Transverse colon (tissue), 4 donors: ENCODE measurements at regions not wholly inside any gene's neighbourhood (a gene's known extent, or its start where the extent isn't known, plus 50 kb on each side); places are given as distances from the start of the nearest gene placed in this dataset.

Experiments
- DNase-seq: peaks from one replicate; pipeline ENCODE4 v3.0.0-alpha.2; 2019
- H3K27ac ChIP-seq, 4 donors: fragments of 200-600 bp; sonication (generic); 2 replicates each; pipeline ENCODE4 v1.5.1; 2016 to 2018; ENCODE audit warnings: inconsistent platforms in 4 of 4
- H3K27me3 ChIP-seq: fragments of 200-600 bp; sonication (generic); 2 replicates; pipeline ENCODE4 v1.5.1; 2017; ENCODE audit warnings: inconsistent platforms
- H3K36me3 ChIP-seq, 4 donors: fragments of 200-600 bp; sonication (generic); 2 replicates each; pipeline ENCODE4 v1.5.1; 2017 to 2019; ENCODE audit warnings: inconsistent platforms in 4 of 4
- H3K4me1 ChIP-seq, 4 donors: fragments of 200-600 bp; sonication (generic); 2 replicates each; pipeline ENCODE4 v1.5.1; 2017 to 2020; ENCODE audit warnings: inconsistent platforms in 4 of 4
- H3K4me3 ChIP-seq, 4 donors: fragments of 200-600 bp; sonication (generic); 1 replicate in 1 of 4; 2 replicates in 3 of 4; pipeline versions ENCODE4 v1.5.1 to v1.6.1; 2017 to 2019; ENCODE audit warnings: inconsistent platforms in 4 of 4
- H3K9me3 ChIP-seq, 2 donors: fragments of 200-600 bp; sonication (generic); 2 replicates each; pipeline ENCODE4 v1.5.1; 2017 to 2019; ENCODE audit warnings: inconsistent platforms in 2 of 2
- CTCF ChIP-seq, 5 experiments: fragments of 200-600 bp in 3 of 5; fragments of 450-650 bp in 2 of 5; sonication (generic) in 3 of 5; IDR thresholded peaks; 1 replicate in 2 of 5; 2 replicates in 3 of 5; pipeline ENCODE4 v1.5.1; 2016 to 2017; ENCODE audit warnings: antibody characterized with exemption in 5 of 5, inconsistent platforms in 3 of 5, mild to moderate bottlenecking in 2 of 5, moderate library complexity in 1 of 5
- EP300 ChIP-seq: sonication (generic); formaldehyde crosslinking; IDR thresholded peaks from one replicate; pipeline ENCODE4 v1.6.1; 2017; ENCODE audit warnings: antibody characterized with exemption, low read depth
- POLR2A ChIP-seq: fragments of 450-650 bp; IDR thresholded peaks from one replicate; pipeline ENCODE4 v1.6.1; 2016; ENCODE audit warnings: antibody characterized with exemption, mild to moderate bottlenecking, moderate library complexity
- POLR2AphosphoS5 ChIP-seq, 3 donors: sonication (generic); formaldehyde crosslinking; IDR thresholded peaks; one replicate each; pipeline ENCODE4 v1.6.1; 2016; ENCODE audit warnings: antibody characterized with exemption in 3 of 3
- WGBS, 2 donors: methylation state at CpG; one replicate each; pipeline ENCODE4 v1.1.5; 2018; ENCODE audit warnings: low coverage in 1 of 2; 5-methylcytosine and 5-hydroxymethylcytosine counted together
- in situ Hi-C, 4 donors: fragments of 200-750 bp; cut with MboI; loops; one replicate each; pipeline versions ENCODE4 v1.15.0 to v1.15.1; 2017; ENCODE audit warnings: low sequenced_read_pairs in 3 of 4, low pct_ligation_motif_present in 1 of 4, low pct_unique_long_range_greater_than_20kb in 1 of 4
- intact Hi-C: fragments of 100-400 bp; cut with DNase I; formaldehyde crosslinking; loops from one replicate; pipeline ENCODE4 v1.15.1; 2023; ENCODE audit warnings: low total_unique reads

- Histone ChIP-seq H3K36me3 (no peaks in the 10 kb centered on the region), H3K27ac (no peak overlapping the region), H3K9me3 (no peaks in the 10 kb centered on the region), H3K27me3 (no peaks in the 10 kb centered on the region), H3K4me3 (no peak overlapping the region), H3K4me1 (no peaks in the 10 kb centered on the region)
- no peak for TF ChIP-seq POLR2A
- TF ChIP-seq CTCF (IDR thresholded peaks at IDR 0.05) = no peak
- TF ChIP-seq EP300 = no peak
- no peak for TF ChIP-seq POLR2AphosphoS5 (IDR thresholded peaks at IDR 0.05)
- WGBS, 2 donors = 53 to 62% methylated on average over 5 to 10 of the region's 10 CpGs
- in situ Hi-C loops (no loop called here), intact Hi-C loops (no loop called here)
- DNase-seq = no peak
Observed at GRCh38 chr18:3380384-3380961, 69.5 kb upstream of the TGIF1 start.

GRCh38 chr18:3383381-3383915 is 66.5 kb upstream of the TGIF1 start:
- H3K4me1 ChIP-seq = no peaks in the 10 kb centered on the region
- intact Hi-C loops (no loop called here), in situ Hi-C loops (no loop called here)
- TF ChIP-seq POLR2AphosphoS5 (IDR thresholded peaks at IDR 0.05) (no peak), POLR2A (no peak), EP300 (no peak), CTCF (IDR thresholded peaks at IDR 0.05) (no peak)
- H3K27ac ChIP-seq = no peak overlapping the region
- WGBS, 2 donors = 53 to 66% methylated on average over 4 to 5 of the region's 5 CpGs
- H3K4me3 ChIP-seq = no peak overlapping the region
- no peaks in the 10 kb centered on the region for H3K27me3 ChIP-seq
- H3K36me3 ChIP-seq = no peaks in the 10 kb centered on the region
- no peak for DNase-seq
- H3K9me3 ChIP-seq = no peaks in the 10 kb centered on the region

- TF ChIP-seq POLR2A (no peak), EP300 (no peak), POLR2AphosphoS5 (IDR thresholded peaks at IDR 0.05) (no peak), CTCF (IDR thresholded peaks at IDR 0.05) (no peak)
- Histone ChIP-seq H3K4me1 (no peaks in the 10 kb centered on the region), H3K36me3 (no peaks in the 10 kb centered on the region), H3K27ac (no peak overlapping the region), H3K27me3 (no peaks in the 10 kb centered on the region), H3K9me3 (peaks cover 3 to 4% of the 10 kb centered on the region in 2 donors), H3K4me3 (no peak overlapping the region)
- intact Hi-C loops = no loop called here
- WGBS, 2 donors = 73% methylated on average over 11 of the region's 11 CpGs
- in situ Hi-C loops = no loop called here
- no peak for DNase-seq
Observed at GRCh38 chr18:3384664-3385563, 65.1 kb upstream of the TGIF1 start.

- no peaks in the 10 kb centered on the region for H3K36me3 ChIP-seq
- H3K9me3 ChIP-seq = peaks cover 6 to 11% of the 10 kb centered on the region in 2 donors
- H3K27me3 ChIP-seq = no peaks in the 10 kb centered on the region
- no peaks in the 10 kb centered on the region for H3K4me1 ChIP-seq
- TF ChIP-seq CTCF (IDR thresholded peaks at IDR 0.05) (no peak), POLR2A (no peak), EP300 (no peak), POLR2AphosphoS5 (IDR thresholded peaks at IDR 0.05) (no peak)
- H3K27ac ChIP-seq = no peak overlapping the region
- in situ Hi-C loops = no loop called here
- H3K4me3 ChIP-seq = no peak overlapping the region
- WGBS, 2 donors = 71 to 97% methylated on average over 1 of the region's 1 CpG
- no peak for DNase-seq
- intact Hi-C loops = no loop called here
Observed at GRCh38 chr18:3388323-3388722, 61.6 kb upstream of the TGIF1 start.
